Choroid plexus epithelial cell (primary cell): ENCODE measurements at regions not wholly inside any gene's neighbourhood (a gene's known extent, or its start where the extent isn't known, plus 50 kb on each side); places are given as distances from the start of the nearest gene placed in this dataset.

Source experiments
- DNase-seq: peaks from one replicate; pipeline ENCODE4 v3.0.0-alpha.2; 2010; ENCODE audit warnings: low read depth
- H3K4me3 ChIP-seq: 2 replicates; pipeline ENCODE4 v1.5.1; 2011; ENCODE audit warnings: low read depth, mild to moderate bottlenecking, control low read depth, low read length, moderate library complexity
- CTCF ChIP-seq: conservative IDR thresholded peaks from 2 replicates; pipeline ENCODE4 v1.5.1; 2011; ENCODE audit warnings: low read depth, mild to moderate bottlenecking, control low read depth, inconsistent platforms, low read length, moderate library complexity

- TF ChIP-seq CTCF = no peak
- DNase-seq = no peak
- no peak overlapping the region for H3K4me3 ChIP-seq
Measured at GRCh38 chr10:128221807-128222206, 95.6 kb upstream of the MKI67 start.

- DNase-seq = no peak
- H3K4me3 ChIP-seq = no peak overlapping the region
- no peak for TF ChIP-seq CTCF
Measured at GRCh38 chr10:128222332-128222849, 96.2 kb upstream of the MKI67 start.

- no peak overlapping the region for H3K4me3 ChIP-seq
- TF ChIP-seq CTCF = no peak
- DNase-seq = no peak
Measured at GRCh38 chr10:128230401-128230800, 104.2 kb upstream of the MKI67 start.

GRCh38 chr10:128233422-128233821 lies 107.2 kb upstream of the MKI67 start:
- TF ChIP-seq CTCF = no peak
- DNase-seq = no peak
- H3K4me3 ChIP-seq = no peak overlapping the region

GRCh38 chr10:128237710-128238109 lies 111.5 kb upstream of the MKI67 start:
- no peak overlapping the region for H3K4me3 ChIP-seq
- TF ChIP-seq CTCF = no peak
- no peak for DNase-seq

GRCh38 chr10:128241023-128241422 lies 114.8 kb upstream of the MKI67 start:
- no peak overlapping the region for H3K4me3 ChIP-seq
- no peak for TF ChIP-seq CTCF
- DNase-seq = no peak

- DNase-seq = no peak
- TF ChIP-seq CTCF = no peak
- H3K4me3 ChIP-seq = no peak overlapping the region
Measured at GRCh38 chr10:128242641-128243040, 116.4 kb upstream of the MKI67 start.
